ENCODE measurements at regions not wholly inside any gene's neighbourhood (a gene's known extent, or its start where the extent isn't known, plus 50 kb on each side); places are given as distances from the start of the nearest gene placed in this dataset.
"Not testable (repeated sequence)": the region's sequence is repeated elsewhere in the genome, so short reads cannot be mapped to it uniquely, and the experiment has no call there.

DNA sequence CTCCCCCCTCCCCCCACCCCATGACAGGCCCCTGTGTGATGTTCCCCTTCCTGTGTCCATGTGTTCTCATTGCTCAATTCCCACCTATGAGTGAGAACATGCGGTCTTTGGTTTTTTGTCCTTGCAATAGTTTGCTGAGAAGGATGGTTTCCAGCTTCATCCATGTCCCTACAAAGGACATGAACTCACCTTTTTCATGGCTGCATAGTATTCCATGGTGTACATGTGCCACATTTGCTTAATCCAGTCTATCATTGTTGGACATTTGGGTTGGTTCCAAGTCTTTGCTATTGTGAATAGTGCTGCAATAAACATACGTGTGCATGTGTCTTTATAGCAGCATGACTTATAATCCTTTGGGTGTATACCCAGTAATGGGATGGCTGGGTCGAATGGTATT, 712.4 kb downstream of the JRKL start:
- DNase-seq; H3K27ac Mint-ChIP-seq; H3K4me3 Mint-ChIP-seq; POLR2A ChIA-PET; H3K27me3 Mint-ChIP-seq; H3K9me3 Mint-ChIP-seq; CTCF ChIA-PET; H3K4me1 Mint-ChIP-seq; H3K36me3 Mint-ChIP-seq (ENCODE audit: low read depth): not testable (repeated sequence)

DNA sequence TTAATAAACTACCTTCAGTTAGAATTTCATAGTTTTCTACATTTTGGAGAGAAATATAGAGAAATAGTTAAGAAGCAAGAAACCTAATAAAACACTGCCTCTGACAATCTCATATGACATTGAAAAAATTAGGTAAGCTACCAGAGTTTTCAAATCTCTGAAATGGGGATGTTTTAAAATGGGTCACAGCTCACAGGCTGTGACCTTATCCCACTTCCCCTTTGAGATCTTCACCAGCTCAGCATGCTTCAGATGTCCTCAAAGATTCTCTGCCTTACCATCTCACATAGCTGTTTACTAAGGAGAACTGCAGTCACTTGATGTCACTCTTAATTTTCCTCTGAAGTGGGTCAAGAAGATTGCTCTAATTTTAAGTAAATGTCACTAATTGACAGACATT, 717.8 kb downstream of the JRKL start:
- no peak for DNase-seq
- CTCF ChIA-PET: no interaction called here
- Mint-ChIP-seq H3K36me3 (ENCODE audit: low read depth) (no peaks in the 10 kb centered on the region), H3K9me3 (peaks cover 2% of the 10 kb centered on the region), H3K27ac (no peak overlapping the region), H3K4me3 (no peak overlapping the region), H3K27me3 (no peaks in the 10 kb centered on the region), H3K4me1 (no peaks in the 10 kb centered on the region)
- POLR2A ChIA-PET: no interaction called here

DNA sequence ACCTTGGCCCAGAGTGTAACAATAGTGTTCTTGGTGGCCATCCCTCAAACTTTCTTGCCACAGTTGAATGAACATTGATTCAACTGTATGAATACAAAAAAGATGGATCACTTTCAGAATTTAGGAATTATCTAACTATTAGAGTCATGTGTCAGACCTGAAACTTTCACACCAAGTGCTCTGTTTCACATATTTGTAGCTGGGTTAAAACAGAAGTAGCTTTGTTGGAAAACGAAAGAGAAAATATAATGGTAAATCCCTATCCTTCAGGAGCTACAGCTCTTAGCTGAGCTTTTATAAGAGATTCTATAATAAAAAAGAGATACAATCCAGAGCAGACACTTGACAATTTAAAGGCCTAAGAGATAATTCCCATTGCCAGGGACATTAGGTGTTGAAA, 719.3 kb downstream of the JRKL start:
- no peaks in the 10 kb centered on the region for H3K36me3 Mint-ChIP-seq (ENCODE audit: low read depth)
- DNase-seq: no peak
- H3K9me3 Mint-ChIP-seq: peaks cover 2% of the 10 kb centered on the region
- POLR2A ChIA-PET: no interaction called here
- H3K4me3 Mint-ChIP-seq: no peak overlapping the region
- CTCF ChIA-PET: no interaction called here
- H3K27ac Mint-ChIP-seq: no peak overlapping the region
- H3K27me3 Mint-ChIP-seq: no peaks in the 10 kb centered on the region
- H3K4me1 Mint-ChIP-seq: no peaks in the 10 kb centered on the region

DNA sequence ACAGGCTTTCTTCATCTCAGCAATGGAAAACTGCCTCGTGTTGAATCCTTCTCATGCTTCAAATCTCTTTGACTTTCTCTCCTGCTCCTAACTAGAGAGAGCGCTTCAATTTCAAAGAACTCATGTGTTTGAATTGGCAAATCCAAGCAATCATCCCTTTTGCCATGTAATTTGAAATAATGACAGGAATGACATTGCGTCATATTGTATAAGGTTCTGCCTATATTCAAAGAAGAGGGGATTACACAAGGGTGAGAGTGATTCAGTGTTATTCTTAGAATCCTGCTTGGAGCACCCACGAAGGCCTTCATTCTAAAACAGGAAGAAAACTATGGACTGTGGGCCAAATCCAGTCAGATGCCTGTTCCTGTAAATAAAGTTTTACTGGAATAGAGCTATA, 720.6 kb downstream of the JRKL start:
- no peaks in the 10 kb centered on the region for H3K27me3 Mint-ChIP-seq

DNA sequence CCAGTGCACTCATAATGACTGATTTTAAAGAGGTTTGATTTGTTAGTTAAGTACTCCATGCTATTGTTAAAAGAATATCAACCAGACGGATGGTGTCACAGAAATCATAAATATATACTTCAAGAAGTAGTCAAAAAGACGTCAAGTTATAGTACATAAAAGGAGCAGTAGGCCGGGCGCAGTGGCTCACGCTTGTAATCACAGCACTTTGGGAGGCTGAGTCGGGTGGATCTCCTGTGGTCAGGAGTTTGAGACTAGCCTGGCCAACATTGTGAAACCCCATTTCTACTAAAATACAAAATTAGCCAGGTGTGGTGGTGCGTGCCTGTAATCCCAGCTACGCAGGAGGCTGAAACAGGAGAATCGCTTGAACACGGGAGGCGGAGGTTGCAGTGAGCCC, 721.7 kb downstream of the JRKL start:
- no peak overlapping the region for H3K27ac Mint-ChIP-seq
- CTCF ChIA-PET: no interaction called here
- no peak overlapping the region for H3K4me3 Mint-ChIP-seq
- no peaks in the 10 kb centered on the region for H3K27me3 Mint-ChIP-seq
- H3K36me3 Mint-ChIP-seq (ENCODE audit: low read depth): no peaks in the 10 kb centered on the region
- POLR2A ChIA-PET: no interaction called here
- DNase-seq: no peak
- no peaks in the 10 kb centered on the region for H3K4me1 Mint-ChIP-seq
- H3K9me3 Mint-ChIP-seq: peaks cover 2% of the 10 kb centered on the region

More for the DNA sequence above, 720.6 kb downstream of the JRKL start:
- Mint-ChIP-seq H3K4me1 (no peaks in the 10 kb centered on the region), H3K36me3 (ENCODE audit: low read depth) (no peaks in the 10 kb centered on the region), H3K9me3 (peaks cover 2% of the 10 kb centered on the region), H3K27ac (no peak overlapping the region), H3K4me3 (no peak overlapping the region)
- CTCF ChIA-PET: no interaction called here
- DNase-seq: no peak
- POLR2A ChIA-PET: no interaction called here

DNA sequence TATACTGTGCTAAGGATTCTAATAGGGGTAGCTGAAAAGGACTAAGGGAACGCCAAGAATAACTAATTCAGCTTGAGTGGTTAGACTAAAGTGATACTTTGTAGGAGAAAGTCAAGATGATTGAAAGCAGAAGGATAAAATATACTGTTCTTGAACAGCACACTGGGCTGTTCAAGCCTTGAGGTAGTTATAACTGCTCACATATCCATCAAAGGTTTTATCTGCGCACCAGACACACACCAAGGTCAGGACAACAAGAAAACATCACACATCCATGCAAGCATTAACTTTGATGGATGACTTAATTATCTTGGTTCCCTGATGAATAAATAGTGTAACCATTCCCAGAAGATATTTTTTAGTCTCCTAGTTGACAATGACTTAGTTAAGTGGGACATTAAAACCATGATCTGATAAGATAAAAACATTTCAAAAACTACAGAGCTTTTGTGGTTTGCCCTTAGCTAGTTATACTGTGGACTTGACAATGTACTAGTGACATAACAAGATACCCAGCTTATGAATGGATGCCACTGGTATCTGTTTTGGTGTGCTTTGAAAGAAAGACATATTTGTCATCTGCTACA, 728.9 kb downstream of the JRKL start:
- no peaks in the 10 kb centered on the region for H3K4me1 Mint-ChIP-seq
- no peak overlapping the region for H3K27ac Mint-ChIP-seq
- no peaks in the 10 kb centered on the region for H3K27me3 Mint-ChIP-seq
- H3K9me3 Mint-ChIP-seq: no peaks in the 10 kb centered on the region
- no peak overlapping the region for H3K4me3 Mint-ChIP-seq
- no peaks in the 10 kb centered on the region for H3K36me3 Mint-ChIP-seq (ENCODE audit: low read depth)
- DNase-seq: no peak
- POLR2A ChIA-PET: no interaction called here
- CTCF ChIA-PET: no interaction called here

DNA sequence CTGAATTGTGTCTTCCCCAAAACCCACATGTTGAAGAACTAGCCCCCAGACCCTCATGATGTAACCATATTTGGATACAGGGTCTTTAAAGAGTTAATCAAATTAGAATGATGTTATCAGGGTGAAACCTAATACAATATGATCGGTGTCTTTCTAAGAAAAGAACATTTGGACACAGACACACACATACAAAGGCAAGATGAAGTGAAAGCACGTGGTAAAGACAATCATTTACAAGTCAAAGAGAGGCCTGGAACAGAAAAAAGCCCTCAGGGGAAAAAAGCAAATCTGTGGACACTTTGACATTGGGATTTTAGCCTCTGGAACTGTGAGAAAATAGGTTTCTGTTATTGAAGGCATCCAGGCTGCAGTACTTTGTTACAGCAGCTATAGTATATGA, 733.4 kb downstream of the JRKL start:
- H3K9me3 Mint-ChIP-seq: peaks cover 4% of the 10 kb centered on the region
- no peak for DNase-seq
- H3K27ac Mint-ChIP-seq: no peak overlapping the region
- H3K4me1 Mint-ChIP-seq: no peaks in the 10 kb centered on the region
- CTCF ChIA-PET: no interaction called here
- no peaks in the 10 kb centered on the region for H3K27me3 Mint-ChIP-seq
- H3K4me3 Mint-ChIP-seq: no peak overlapping the region
- POLR2A ChIA-PET: no interaction called here
- H3K36me3 Mint-ChIP-seq (ENCODE audit: low read depth): no peaks in the 10 kb centered on the region

DNA sequence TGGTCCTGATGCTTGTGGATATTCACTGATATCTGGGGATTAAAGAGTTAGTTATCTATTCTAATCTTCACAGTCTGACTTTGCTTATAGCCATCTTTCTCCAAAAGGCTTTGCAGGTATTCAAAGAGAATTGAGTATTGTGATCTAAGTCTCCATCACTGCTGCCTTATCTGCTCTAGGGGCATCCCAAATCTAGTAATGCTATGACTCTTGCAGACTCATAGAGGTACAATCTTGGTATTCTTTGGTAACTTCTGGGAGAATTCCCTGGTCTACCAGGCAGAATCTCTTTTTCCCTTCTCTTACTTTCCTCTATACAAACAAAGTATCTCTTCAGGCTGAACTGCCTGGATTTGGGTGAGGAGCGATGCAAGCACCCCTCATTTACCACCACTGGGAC, 746.3 kb downstream of the JRKL start:
- CTCF ChIA-PET: no interaction called here
- H3K27me3 Mint-ChIP-seq: no peaks in the 10 kb centered on the region
- H3K36me3 Mint-ChIP-seq (ENCODE audit: low read depth): no peaks in the 10 kb centered on the region
- no peak for DNase-seq
- H3K27ac Mint-ChIP-seq: no peak overlapping the region
- no peaks in the 10 kb centered on the region for H3K4me1 Mint-ChIP-seq
- peaks cover 7% of the 10 kb centered on the region for H3K9me3 Mint-ChIP-seq
- no peak overlapping the region for H3K4me3 Mint-ChIP-seq
- POLR2A ChIA-PET: no interaction called here

DNA sequence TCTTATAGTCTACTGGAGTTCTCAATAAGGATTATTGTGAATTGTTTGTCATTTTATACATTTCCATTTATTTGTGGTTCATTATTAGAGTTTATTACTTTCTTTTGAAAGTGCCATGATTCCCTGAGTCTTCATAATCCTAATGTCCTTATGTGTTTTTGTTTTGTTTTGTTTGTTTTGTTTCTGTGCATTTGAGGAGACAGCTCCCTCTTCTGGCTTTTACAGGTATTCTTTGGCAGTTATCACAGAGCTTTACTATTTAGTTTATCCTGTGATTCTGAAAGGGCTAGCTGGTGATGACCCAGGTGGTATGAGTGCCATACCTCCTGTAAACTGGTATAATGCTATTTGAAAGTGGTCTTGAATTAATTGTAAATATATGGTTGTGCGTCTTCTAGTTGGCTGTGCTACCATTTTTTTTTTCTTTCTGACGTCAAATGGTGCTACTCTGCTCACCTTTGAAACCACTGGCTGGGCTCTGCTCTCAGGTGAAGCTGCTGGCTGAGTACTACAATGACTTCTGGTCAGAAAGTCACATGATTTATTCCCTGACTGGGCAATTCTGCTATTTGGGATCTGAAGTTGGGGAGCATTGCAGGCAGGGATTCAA, 751.2 kb downstream of the JRKL start:
- DNase-seq: no peak
- Mint-ChIP-seq H3K27me3 (no peaks in the 10 kb centered on the region), H3K9me3 (peaks cover 7% of the 10 kb centered on the region), H3K4me1 (no peaks in the 10 kb centered on the region), H3K4me3 (no peak overlapping the region), H3K27ac (no peak overlapping the region), H3K36me3 (ENCODE audit: low read depth) (no peaks in the 10 kb centered on the region)
- ChIA-PET POLR2A (no interaction called here), CTCF (interaction anchor here (0.6 kb wide), 1 partner anchor 842 kb away, joined by 3 read pairs; no protein-coding TSS in a partner anchor)

DNA sequence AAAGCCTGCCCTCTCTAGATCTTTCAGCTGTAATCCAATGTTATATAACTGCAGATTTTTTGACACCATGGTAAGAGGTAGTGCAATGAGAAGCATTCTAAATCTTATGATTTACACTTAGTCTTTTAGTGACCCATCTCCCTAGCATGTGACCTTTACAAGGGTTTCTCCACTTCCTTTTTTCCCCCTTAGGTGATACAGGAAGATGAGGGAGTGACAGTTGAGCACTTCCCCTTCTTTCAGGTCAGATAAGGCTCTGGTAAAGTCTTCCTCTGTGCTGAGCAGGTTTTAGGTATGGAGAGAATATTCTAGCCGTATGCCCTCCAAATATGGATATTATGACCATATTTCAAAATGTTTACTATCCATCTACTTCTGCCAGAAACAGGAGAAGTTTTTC, 753.6 kb downstream of the JRKL start:
- no peaks in the 10 kb centered on the region for H3K4me1 Mint-ChIP-seq

DNA sequence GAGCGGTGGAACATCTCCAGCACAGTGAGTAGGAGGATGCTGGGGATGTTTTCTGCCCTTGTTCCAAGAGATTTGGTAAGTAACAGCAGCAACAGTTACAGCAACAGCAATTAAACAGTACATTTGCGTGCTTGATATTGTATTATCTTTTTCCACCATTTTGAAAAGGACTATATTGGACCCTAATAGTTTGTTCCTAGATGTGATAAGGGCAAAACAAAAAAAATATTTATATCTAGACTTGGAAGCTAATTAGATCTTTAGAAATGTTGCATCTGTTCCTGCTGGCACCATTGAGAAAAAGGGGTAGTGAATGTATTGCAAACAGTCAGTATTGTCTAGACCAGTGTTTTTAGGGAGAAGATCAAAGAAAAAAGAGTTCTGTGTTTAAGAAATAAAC, 759.9 kb downstream of the JRKL start:
- ChIA-PET POLR2A (no interaction called here), CTCF (no interaction called here)
- no peaks in the 10 kb centered on the region for H3K27me3 Mint-ChIP-seq
- no peak overlapping the region for H3K27ac Mint-ChIP-seq
- no peaks in the 10 kb centered on the region for H3K4me1 Mint-ChIP-seq
- H3K36me3 Mint-ChIP-seq (ENCODE audit: low read depth): no peaks in the 10 kb centered on the region
- H3K9me3 Mint-ChIP-seq: peaks cover 6% of the 10 kb centered on the region
- no peak for DNase-seq
- no peak overlapping the region for H3K4me3 Mint-ChIP-seq

More for the DNA sequence above, 753.6 kb downstream of the JRKL start:
- H3K27me3 Mint-ChIP-seq: no peaks in the 10 kb centered on the region
- no peaks in the 10 kb centered on the region for H3K36me3 Mint-ChIP-seq (ENCODE audit: low read depth)
- ChIA-PET CTCF (no interaction called here), POLR2A (no interaction called here)
- no peak for DNase-seq
- H3K9me3 Mint-ChIP-seq: peaks cover 7% of the 10 kb centered on the region
- no peak overlapping the region for H3K27ac Mint-ChIP-seq
- no peak overlapping the region for H3K4me3 Mint-ChIP-seq

DNA sequence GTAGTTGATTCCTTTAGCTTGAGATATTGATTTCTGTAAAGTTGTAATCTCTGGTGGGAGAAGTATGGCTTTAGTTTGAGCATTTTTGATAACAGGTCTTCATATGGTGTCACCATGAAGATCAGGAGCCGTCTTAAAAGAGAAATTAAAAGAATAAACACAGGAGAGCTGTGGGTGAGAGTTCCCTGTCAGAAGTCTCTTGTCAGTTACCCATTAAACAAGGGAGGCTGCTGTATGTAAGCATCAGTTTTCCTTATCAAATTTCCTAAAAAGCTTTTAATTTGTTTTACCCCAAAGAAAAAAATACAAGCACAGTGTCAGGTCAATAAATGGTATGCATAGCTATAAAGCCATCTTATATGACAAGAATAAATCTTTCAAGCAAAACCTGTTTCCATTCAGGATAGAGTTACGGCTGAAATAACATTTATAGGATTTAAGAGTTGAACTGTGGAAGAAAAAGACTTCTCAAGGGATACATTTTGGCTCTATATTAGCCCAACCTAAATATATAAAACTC, 767.5 kb downstream of the JRKL start:
- POLR2A ChIA-PET: no interaction called here
- Mint-ChIP-seq H3K9me3 (peaks cover 2% of the 10 kb centered on the region), H3K4me3 (no peak overlapping the region), H3K27me3 (no peaks in the 10 kb centered on the region), H3K27ac (no peak overlapping the region), H3K4me1 (no peaks in the 10 kb centered on the region), H3K36me3 (ENCODE audit: low read depth) (no peaks in the 10 kb centered on the region)
- CTCF ChIA-PET: no interaction called here
- no peak for DNase-seq

DNA sequence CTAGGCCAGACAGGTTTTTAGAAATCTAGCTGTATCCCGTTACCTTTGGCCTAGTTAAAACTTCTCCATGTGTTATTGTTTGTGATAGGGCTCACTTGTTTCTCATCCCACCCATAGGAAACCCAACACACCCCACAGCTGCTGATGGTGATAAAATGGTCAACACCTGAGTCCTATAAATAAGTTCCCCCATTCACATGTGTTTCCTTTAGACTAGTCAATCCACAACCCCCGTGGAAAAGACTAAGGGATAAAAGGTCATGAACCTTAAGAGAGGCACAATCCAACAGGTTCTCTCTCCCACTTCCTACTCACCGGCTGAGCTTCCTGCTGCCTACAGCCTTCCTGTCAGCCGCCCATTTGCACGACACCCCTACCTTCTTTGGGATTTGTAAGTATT, 768.4 kb downstream of the JRKL start:
- no peaks in the 10 kb centered on the region for H3K9me3 Mint-ChIP-seq
- H3K4me3 Mint-ChIP-seq: no peak overlapping the region
- POLR2A ChIA-PET: no interaction called here
- CTCF ChIA-PET: no interaction called here
- H3K36me3 Mint-ChIP-seq (ENCODE audit: low read depth): no peaks in the 10 kb centered on the region
- H3K27ac Mint-ChIP-seq: no peak overlapping the region
- H3K4me1 Mint-ChIP-seq: no peaks in the 10 kb centered on the region
- no peak for DNase-seq
- H3K27me3 Mint-ChIP-seq: no peaks in the 10 kb centered on the region

DNA sequence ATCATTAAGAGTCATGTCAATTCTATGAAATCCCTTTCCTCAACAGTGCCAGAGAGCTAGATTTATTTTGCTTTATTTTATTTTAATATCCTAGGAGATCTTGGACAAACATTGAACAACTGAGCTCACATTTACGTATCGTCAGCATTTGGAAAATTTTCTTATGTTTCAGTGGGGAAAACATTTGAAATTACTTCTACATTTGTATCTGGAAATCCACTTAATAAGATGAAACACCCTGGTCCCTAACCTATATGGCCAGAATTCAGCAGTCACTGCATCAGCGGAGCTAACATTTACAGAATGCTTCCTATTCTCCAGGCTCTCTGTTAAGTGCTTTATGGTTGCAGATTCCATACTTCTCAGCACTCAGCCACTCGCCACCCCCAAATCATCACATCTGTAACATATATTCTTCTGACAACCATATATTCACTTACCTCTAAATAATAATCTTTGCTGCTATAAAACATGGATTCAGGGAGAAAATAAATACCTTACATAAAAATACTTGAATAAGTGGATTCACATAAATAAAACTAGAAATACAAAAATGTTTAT, 773.9 kb downstream of the JRKL start:
- DNase-seq: no peak
- H3K4me1 Mint-ChIP-seq: no peaks in the 10 kb centered on the region
- no peak overlapping the region for H3K4me3 Mint-ChIP-seq
- H3K27me3 Mint-ChIP-seq: no peaks in the 10 kb centered on the region
- ChIA-PET POLR2A (no interaction called here), CTCF (no interaction called here)
- no peak overlapping the region for H3K27ac Mint-ChIP-seq
- no peaks in the 10 kb centered on the region for H3K36me3 Mint-ChIP-seq (ENCODE audit: low read depth)
- H3K9me3 Mint-ChIP-seq: no peaks in the 10 kb centered on the region

All from activated CD4-positive, alpha-beta T cell treated with anti-CD3 and anti-CD28 coated beads, Interleukin-2, amount 10 ng/mL, durations not matched to agents 7 days and 5 days (primary cell).